ENCODE measurements at regions not wholly inside any gene's neighbourhood (a gene's known extent, or its start where the extent isn't known, plus 50 kb on each side); places are given as distances from the start of the nearest gene placed in this dataset.
"Not testable (repeated sequence)": the region's sequence is repeated elsewhere in the genome, so short reads cannot be mapped to it uniquely, and the experiment has no call there.

GRCh38 chr1:224011751-224012150, 102.2 kb upstream of the FBXO28 start:
- H3K36me3 Mint-ChIP-seq: peaks cover 10 to 20% of the 10 kb centered on the region in 2 donors
- DNase-seq; H3K4me1 Mint-ChIP-seq; H3K4me3 ChIP-seq (replicated peaks in 1 of 3; ENCODE audit: low read depth in 2 of 3, low read length in 3 of 3); H2AFZ ChIP-seq (ENCODE audit: insufficient read depth, low read depth, low read length, poor library complexity, severe bottlenecking); H3K27me3 ChIP-seq (ENCODE audit: control insufficient read depth in 2 of 2, insufficient read depth in 2 of 2, low read length in 2 of 2); H3K36me3 ChIP-seq (replicated peaks in 1 of 2; ENCODE audit: control insufficient read depth in 1 of 2, insufficient read depth in 2 of 2, low read length in 2 of 2); H3K9me3 Mint-ChIP-seq; intact Hi-C loops (cut with micrococcal nuclease); H3K9ac ChIP-seq (ENCODE audit: insufficient read depth, low read length, poor library complexity, severe bottlenecking); H3K4me1 ChIP-seq (ENCODE audit: control insufficient read depth in 1 of 2, insufficient read depth in 2 of 2, low read length in 2 of 2); H3K79me2 ChIP-seq (ENCODE audit: insufficient read depth, low read length); H3K27me3 Mint-ChIP-seq (ENCODE audit: low read depth in 3 of 3); H3K4me2 ChIP-seq (replicated peaks; ENCODE audit: extremely low read depth, low read length, poor library complexity, severe bottlenecking); H3K27ac Mint-ChIP-seq; H3K4me3 Mint-ChIP-seq; H4K20me1 ChIP-seq (ENCODE audit: insufficient read depth, low read length); H3K27ac ChIP-seq (ENCODE audit: low read depth in 1 of 2, low read length in 2 of 2): not testable (repeated sequence)
- H3K9me3 ChIP-seq (replicated peaks in 1 of 2; ENCODE audit: control insufficient read depth in 1 of 2, insufficient read depth in 1 of 2, low read length in 2 of 2): peaks cover 29 to 41% of the 10 kb centered on the region in 2 donors
- WGBS (ENCODE audit: insufficient coverage): 70% methylated on average over 7 of the region's 7 CpGs

GRCh38 chr1:224011153-224011552, 102.8 kb upstream of the FBXO28 start:
- H4K20me1 ChIP-seq (ENCODE audit: insufficient read depth, low read length); H3K36me3 ChIP-seq (replicated peaks in 1 of 2; ENCODE audit: control insufficient read depth in 1 of 2, insufficient read depth in 2 of 2, low read length in 2 of 2); H2AFZ ChIP-seq (ENCODE audit: insufficient read depth, low read depth, low read length, poor library complexity, severe bottlenecking); H3K79me2 ChIP-seq (ENCODE audit: insufficient read depth, low read length); H3K9ac ChIP-seq (ENCODE audit: insufficient read depth, low read length, poor library complexity, severe bottlenecking); DNase-seq; H3K9me3 Mint-ChIP-seq; H3K4me1 Mint-ChIP-seq; H3K27me3 ChIP-seq (ENCODE audit: control insufficient read depth in 2 of 2, insufficient read depth in 2 of 2, low read length in 2 of 2); H3K4me3 ChIP-seq (replicated peaks in 1 of 3; ENCODE audit: low read depth in 2 of 3, low read length in 3 of 3); H3K4me2 ChIP-seq (replicated peaks; ENCODE audit: extremely low read depth, low read length, poor library complexity, severe bottlenecking); H3K27ac ChIP-seq (ENCODE audit: low read depth in 1 of 2, low read length in 2 of 2); H3K27me3 Mint-ChIP-seq (ENCODE audit: low read depth in 3 of 3); H3K4me3 Mint-ChIP-seq; H3K4me1 ChIP-seq (ENCODE audit: control insufficient read depth in 1 of 2, insufficient read depth in 2 of 2, low read length in 2 of 2); intact Hi-C loops (cut with micrococcal nuclease); H3K27ac Mint-ChIP-seq: not testable (repeated sequence)
- WGBS (ENCODE audit: insufficient coverage): 100% methylated on average over 3 of the region's 7 CpGs
- H3K36me3 Mint-ChIP-seq: peaks cover 11 to 20% of the 10 kb centered on the region in 2 donors
- peaks cover 29 to 41% of the 10 kb centered on the region in 2 donors for H3K9me3 ChIP-seq (replicated peaks in 1 of 2; ENCODE audit: control insufficient read depth in 1 of 2, insufficient read depth in 1 of 2, low read length in 2 of 2)

- H3K9me3 ChIP-seq (replicated peaks in 1 of 2; ENCODE audit: control insufficient read depth in 1 of 2, insufficient read depth in 1 of 2, low read length in 2 of 2); H3K4me2 ChIP-seq (replicated peaks; ENCODE audit: extremely low read depth, low read length, poor library complexity, severe bottlenecking); H3K4me1 ChIP-seq (ENCODE audit: control insufficient read depth in 1 of 2, insufficient read depth in 2 of 2, low read length in 2 of 2); H4K20me1 ChIP-seq (ENCODE audit: insufficient read depth, low read length); H3K79me2 ChIP-seq (ENCODE audit: insufficient read depth, low read length); H3K36me3 ChIP-seq (replicated peaks in 1 of 2; ENCODE audit: control insufficient read depth in 1 of 2, insufficient read depth in 2 of 2, low read length in 2 of 2); H3K27ac Mint-ChIP-seq; H3K4me3 ChIP-seq (replicated peaks in 1 of 3; ENCODE audit: low read depth in 2 of 3, low read length in 3 of 3); H2AFZ ChIP-seq (ENCODE audit: insufficient read depth, low read depth, low read length, poor library complexity, severe bottlenecking); DNase-seq; intact Hi-C loops (cut with micrococcal nuclease); H3K27me3 ChIP-seq (ENCODE audit: control insufficient read depth in 2 of 2, insufficient read depth in 2 of 2, low read length in 2 of 2); H3K4me1 Mint-ChIP-seq; H3K4me3 Mint-ChIP-seq; H3K27me3 Mint-ChIP-seq (ENCODE audit: low read depth in 3 of 3); H3K9ac ChIP-seq (ENCODE audit: insufficient read depth, low read length, poor library complexity, severe bottlenecking); H3K27ac ChIP-seq (ENCODE audit: low read depth in 1 of 2, low read length in 2 of 2); H3K9me3 Mint-ChIP-seq: not testable (repeated sequence)
- no CpG with 5 or more reads among the region's 3 CpGs for WGBS (ENCODE audit: insufficient coverage)
- peaks cover 26 to 27% of the 10 kb centered on the region in 2 donors for H3K36me3 Mint-ChIP-seq
These were observed 107.9 kb upstream of the FBXO28 start for GRCh38 chr1:224005973-224006372.

Data from CD14-positive monocyte (primary cell).